ENCODE measurements at regions not wholly inside any gene's neighbourhood (a gene's known extent, or its start where the extent isn't known, plus 50 kb on each side); places are given as distances from the start of the nearest gene placed in this dataset.

DNA sequence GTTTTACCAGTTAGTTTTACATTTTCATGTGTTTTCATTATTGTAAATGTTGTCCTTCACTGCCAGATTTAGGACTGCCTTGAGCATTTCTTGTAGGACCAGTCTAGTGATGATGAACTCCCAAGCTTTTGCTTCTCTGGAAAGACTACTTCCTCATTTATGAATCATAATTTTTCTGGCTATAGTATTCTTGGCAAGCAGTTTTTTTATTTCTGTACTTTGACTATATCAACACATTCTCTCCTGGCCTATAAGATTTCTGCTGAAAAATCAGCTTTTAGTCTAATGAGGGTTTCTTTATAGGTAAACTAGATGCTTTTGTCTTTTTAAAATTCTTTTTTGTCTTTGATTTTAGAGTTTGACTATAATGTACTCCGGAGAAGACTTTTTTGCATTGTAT lies 256.8 kb upstream of the GRAMD2B start:
- no peaks in the 10 kb centered on the region for H3K4me1 ChIP-seq (ENCODE audit: control insufficient read depth in 5 of 5, insufficient read depth in 5 of 5, low read length in 5 of 5)
- 96 to 100% methylated on average over 1 of the region's 1 CpG for WGBS, 2 donors
- no peak overlapping the region for H3K4me3 ChIP-seq
- H3K36me3 ChIP-seq (ENCODE audit: control insufficient read depth in 4 of 4, insufficient read depth in 4 of 4, low read length in 4 of 4): no peaks in the 10 kb centered on the region
- ATAC-seq (ENCODE audit: insufficient read depth, low FRiP score): no peak
- no peak for DNase-seq
- H3K27ac ChIP-seq (ENCODE audit: low read depth in 1 of 2, low read length in 1 of 2): no peak overlapping the region
- no peak overlapping the region for H3K9ac ChIP-seq (ENCODE audit: insufficient read depth in 1 of 2, low read length in 2 of 2)
- peaks cover 0 to 22% (median 7%) of the 10 kb centered on the region in 4 donors for H3K9me3 ChIP-seq (ENCODE audit: control insufficient read depth in 4 of 4, insufficient read depth in 3 of 4, low read length in 3 of 4)
- TF ChIP-seq, protein P1, sequence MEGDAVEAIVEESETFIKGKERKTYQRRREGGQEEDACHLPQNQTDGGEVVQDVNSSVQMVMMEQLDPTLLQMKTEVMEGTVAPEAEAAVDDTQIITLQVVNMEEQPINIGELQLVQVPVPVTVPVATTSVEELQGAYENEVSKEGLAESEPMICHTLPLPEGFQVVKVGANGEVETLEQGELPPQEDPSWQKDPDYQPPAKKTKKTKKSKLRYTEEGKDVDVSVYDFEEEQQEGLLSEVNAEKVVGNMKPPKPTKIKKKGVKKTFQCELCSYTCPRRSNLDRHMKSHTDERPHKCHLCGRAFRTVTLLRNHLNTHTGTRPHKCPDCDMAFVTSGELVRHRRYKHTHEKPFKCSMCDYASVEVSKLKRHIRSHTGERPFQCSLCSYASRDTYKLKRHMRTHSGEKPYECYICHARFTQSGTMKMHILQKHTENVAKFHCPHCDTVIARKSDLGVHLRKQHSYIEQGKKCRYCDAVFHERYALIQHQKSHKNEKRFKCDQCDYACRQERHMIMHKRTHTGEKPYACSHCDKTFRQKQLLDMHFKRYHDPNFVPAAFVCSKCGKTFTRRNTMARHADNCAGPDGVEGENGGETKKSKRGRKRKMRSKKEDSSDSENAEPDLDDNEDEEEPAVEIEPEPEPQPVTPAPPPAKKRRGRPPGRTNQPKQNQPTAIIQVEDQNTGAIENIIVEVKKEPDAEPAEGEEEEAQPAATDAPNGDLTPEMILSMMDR (IDR thresholded peaks at IDR 0.05; ENCODE audit: control extremely low read depth, extremely low read depth): no peak
- no peaks in the 10 kb centered on the region for H3K27me3 ChIP-seq (ENCODE audit: control insufficient read depth in 3 of 3, insufficient read depth in 3 of 3, low read length in 2 of 3)

DNA sequence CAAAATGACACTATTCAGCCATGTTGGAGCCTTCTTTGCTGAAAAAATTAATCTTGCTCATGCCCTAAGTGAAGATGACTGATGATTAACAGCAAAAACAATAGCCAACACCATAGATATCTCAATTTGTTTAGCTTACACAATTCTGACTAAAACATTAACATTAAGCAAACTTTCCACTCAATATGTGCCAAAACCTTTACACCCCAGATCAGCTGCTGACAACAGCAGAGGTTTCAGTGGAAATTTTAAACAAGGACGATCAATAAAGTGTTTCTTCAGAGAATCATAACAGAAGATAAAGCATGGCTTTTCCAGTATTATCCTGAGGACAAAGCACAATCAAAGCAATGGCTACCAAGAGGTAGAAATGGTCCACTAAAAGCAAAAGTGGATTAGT lies 254.4 kb upstream of the GRAMD2B start:
- Histone ChIP-seq H3K4me1 (ENCODE audit: control insufficient read depth in 5 of 5, insufficient read depth in 5 of 5, low read length in 5 of 5) (no peaks in the 10 kb centered on the region), H3K27ac (ENCODE audit: low read depth in 1 of 2, low read length in 1 of 2) (no peak overlapping the region), H3K27me3 (ENCODE audit: control insufficient read depth in 3 of 3, insufficient read depth in 3 of 3, low read length in 2 of 3) (no peaks in the 10 kb centered on the region), H3K9me3 (ENCODE audit: control insufficient read depth in 4 of 4, insufficient read depth in 3 of 4, low read length in 3 of 4) (peaks cover 0 to 22% (median 10%) of the 10 kb centered on the region in 4 donors), H3K36me3 (ENCODE audit: control insufficient read depth in 4 of 4, insufficient read depth in 4 of 4, low read length in 4 of 4) (no peaks in the 10 kb centered on the region), H3K9ac (ENCODE audit: insufficient read depth in 1 of 2, low read length in 2 of 2) (no peak overlapping the region), H3K4me3 (no peak overlapping the region)
- ATAC-seq (ENCODE audit: insufficient read depth, low FRiP score) (no peak), DNase-seq (no peak)
- TF ChIP-seq, protein P1 (IDR thresholded peaks at IDR 0.05; ENCODE audit: control extremely low read depth, extremely low read depth): no peak
- WGBS, 2 donors: 86 to 93% methylated on average over 1 of the region's 1 CpG

DNA sequence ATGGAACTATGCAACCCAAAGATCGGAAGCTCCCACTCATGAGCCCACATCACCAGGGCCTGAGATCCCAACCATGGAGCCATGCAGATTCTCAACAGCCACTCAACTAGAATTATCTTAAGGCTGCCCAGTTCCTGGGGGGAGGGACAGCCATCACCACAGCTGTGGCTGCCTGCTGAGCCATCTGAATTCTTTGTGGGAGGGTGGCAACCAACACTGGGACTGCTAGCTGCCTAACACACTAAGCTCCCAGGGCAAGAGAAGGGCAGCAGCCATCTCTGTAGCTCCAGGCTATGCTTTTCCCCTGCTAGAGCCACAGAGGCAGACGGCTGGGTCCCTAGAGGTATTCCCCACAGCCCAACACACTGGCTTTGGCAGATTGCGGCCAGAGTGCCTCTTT lies 251.3 kb upstream of the GRAMD2B start:
- no peak overlapping the region for H3K9ac ChIP-seq (ENCODE audit: insufficient read depth in 1 of 2, low read length in 2 of 2)
- H3K4me3 ChIP-seq: no peak overlapping the region
- 92 to 96% methylated on average over 3 of the region's 3 CpGs for WGBS, 2 donors
- peaks cover 0 to 16% (median 7%) of the 10 kb centered on the region in 4 donors for H3K9me3 ChIP-seq (ENCODE audit: control insufficient read depth in 4 of 4, insufficient read depth in 3 of 4, low read length in 3 of 4)
- DNase-seq (no peak), ATAC-seq (ENCODE audit: insufficient read depth, low FRiP score) (no peak)
- H3K27ac ChIP-seq (ENCODE audit: low read depth in 1 of 2, low read length in 1 of 2): no peak overlapping the region
- H3K36me3 ChIP-seq (ENCODE audit: control insufficient read depth in 4 of 4, insufficient read depth in 4 of 4, low read length in 4 of 4): no peaks in the 10 kb centered on the region
- H3K27me3 ChIP-seq (ENCODE audit: control insufficient read depth in 3 of 3, insufficient read depth in 3 of 3, low read length in 2 of 3): no peaks in the 10 kb centered on the region
- no peaks in the 10 kb centered on the region for H3K4me1 ChIP-seq (ENCODE audit: control insufficient read depth in 5 of 5, insufficient read depth in 5 of 5, low read length in 5 of 5)
- TF ChIP-seq, protein P1 (IDR thresholded peaks at IDR 0.05; ENCODE audit: control extremely low read depth, extremely low read depth): no peak

DNA sequence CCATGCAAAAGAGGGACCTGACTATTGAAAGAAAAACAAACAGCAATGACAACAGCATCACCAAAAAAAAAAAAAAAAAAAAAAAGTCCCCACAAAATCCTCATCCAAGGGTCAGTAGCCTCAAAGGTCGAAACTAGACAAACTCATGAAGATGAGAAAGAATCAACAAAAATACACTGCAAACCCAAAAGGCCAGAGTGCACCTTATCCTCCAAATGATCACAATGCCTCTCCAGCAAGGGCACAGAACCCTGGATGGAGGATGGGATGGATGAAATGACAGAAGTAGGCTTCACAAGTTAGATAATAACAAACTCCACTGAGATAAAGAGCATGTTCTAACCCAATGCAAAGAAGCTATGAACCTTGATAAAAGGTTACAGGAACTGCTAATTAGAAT lies 250.4 kb upstream of the GRAMD2B start:
- Histone ChIP-seq H3K27me3 (ENCODE audit: control insufficient read depth in 3 of 3, insufficient read depth in 3 of 3, low read length in 2 of 3) (no peaks in the 10 kb centered on the region), H3K36me3 (ENCODE audit: control insufficient read depth in 4 of 4, insufficient read depth in 4 of 4, low read length in 4 of 4) (no peaks in the 10 kb centered on the region), H3K9me3 (ENCODE audit: control insufficient read depth in 4 of 4, insufficient read depth in 3 of 4, low read length in 3 of 4) (peaks cover 0 to 11% (median 3%) of the 10 kb centered on the region in 4 donors), H3K27ac (ENCODE audit: low read depth in 1 of 2, low read length in 1 of 2) (no peak overlapping the region), H3K4me3 (no peak overlapping the region), H3K4me1 (ENCODE audit: control insufficient read depth in 5 of 5, insufficient read depth in 5 of 5, low read length in 5 of 5) (no peaks in the 10 kb centered on the region), H3K9ac (ENCODE audit: insufficient read depth in 1 of 2, low read length in 2 of 2) (no peak overlapping the region)
- DNase-seq (no peak), ATAC-seq (ENCODE audit: insufficient read depth, low FRiP score) (no peak)
- 83 to 87% methylated on average over 1 of the region's 1 CpG for WGBS, 2 donors
- TF ChIP-seq, protein P1 (IDR thresholded peaks at IDR 0.05; ENCODE audit: control extremely low read depth, extremely low read depth): no peak

Measured in lung (tissue), 11 donors.